NOMO-1 treated with DMSO at 0.1 percent for 48 hours (cell line): ENCODE measurements at regions not wholly inside any gene's neighbourhood (a gene's known extent, or its start where the extent isn't known, plus 50 kb on each side); places are given as distances from the start of the nearest gene placed in this dataset.
"Not testable (repeated sequence)": the region's sequence is repeated elsewhere in the genome, so short reads cannot be mapped to it uniquely, and the experiment has no call there.

Source experiments
- DNase-seq: peaks from one replicate; lab custom pipeline; 2025; ENCODE audit not compliant: unreplicated experiment; lab: John Stamatoyannopoulos, UW

- DNase-seq = no peak
Observed at GRCh38 chr11:39462506-39462905, 1996.9 kb downstream of the LRRC4C start.

GRCh38 chr11:39461066-39461465 lies 1998.4 kb downstream of the LRRC4C start:
- DNase-seq = no peak

GRCh38 chr11:39459606-39460005 lies 1999.8 kb downstream of the LRRC4C start:
- no peak for DNase-seq

GRCh38 chr11:39458481-39458880 lies 2001.0 kb downstream of the LRRC4C start:
- DNase-seq = no peak

GRCh38 chr11:39443424-39444022 lies 2015.9 kb downstream of the LRRC4C start:
- no peak for DNase-seq

- no peak for DNase-seq
Observed at GRCh38 chr11:39442177-39442576, 2017.3 kb downstream of the LRRC4C start.

- no peak for DNase-seq
Observed at GRCh38 chr11:39435641-39436040, 2023.8 kb downstream of the LRRC4C start.

- DNase-seq = no peak
Observed at GRCh38 chr11:39434466-39434865, 2025.0 kb downstream of the LRRC4C start.

GRCh38 chr11:39432929-39433328 lies 2026.5 kb downstream of the LRRC4C start:
- DNase-seq = no peak

- DNase-seq = no peak
Observed at GRCh38 chr11:39425226-39425625, 2034.2 kb downstream of the LRRC4C start.

- no peak for DNase-seq
Observed at GRCh38 chr11:39412117-39412516, 2047.3 kb downstream of the LRRC4C start.

GRCh38 chr11:39385911-39386310 lies 2073.5 kb downstream of the LRRC4C start:
- no peak for DNase-seq

- DNase-seq = no peak
Observed at GRCh38 chr11:39374963-39375698, 2084.3 kb downstream of the LRRC4C start.

- DNase-seq = no peak
Observed at GRCh38 chr11:39367534-39367933, 2091.9 kb downstream of the LRRC4C start.

- DNase-seq = no peak
Observed at GRCh38 chr11:39365809-39366436, 2093.5 kb downstream of the LRRC4C start.

GRCh38 chr11:39363571-39363970 lies 2095.9 kb downstream of the LRRC4C start:
- DNase-seq = no peak

GRCh38 chr11:39361557-39361956 lies 2097.9 kb downstream of the LRRC4C start:
- DNase-seq = no peak

- no peak for DNase-seq
Observed at GRCh38 chr11:39345834-39346442, 2113.5 kb downstream of the LRRC4C start.

- DNase-seq = no peak
Observed at GRCh38 chr11:39341461-39341860, 2118.0 kb downstream of the LRRC4C start.

- not testable (repeated sequence) for DNase-seq
Observed at GRCh38 chr11:39333006-39333405, 2126.4 kb downstream of the LRRC4C start.

- no peak for DNase-seq
Observed at GRCh38 chr11:39327302-39327701, 2132.2 kb downstream of the LRRC4C start.

GRCh38 chr11:39311888-39312287 lies 2147.6 kb downstream of the LRRC4C start:
- DNase-seq = not testable (repeated sequence)
